H1 (cell line): ENCODE measurements at regions not wholly inside any gene's neighbourhood (a gene's known extent, or its start where the extent isn't known, plus 50 kb on each side); places are given as distances from the start of the nearest gene placed in this dataset.

Source experiments
- POLR2A ChIP-seq, 2 experiments: IDR thresholded peaks; 1 replicate in 1 of 2; 2 replicates in 1 of 2; pipeline ENCODE4 v1.6.1; 2011; ENCODE audit warnings: low read depth in 2 of 2, low read length in 2 of 2, mild to moderate bottlenecking in 2 of 2; ENCODE audit errors: control extremely low read depth in 1 of 2
- SAP30 ChIP-seq: fragments of 300-600 bp; sonication (generic); IDR thresholded peaks from 2 replicates; pipeline ENCODE4 v1.7.1; 2012; ENCODE audit warnings: low read length, moderate library complexity, mild to moderate bottlenecking, inconsistent platforms; ENCODE audit not compliant: insufficient read depth, insufficient replicate concordance
- SP2 ChIP-seq: IDR thresholded peaks from 2 replicates; pipeline ENCODE4 v1.6.1; 2012; ENCODE audit warnings: mild to moderate bottlenecking, low read length, inconsistent platforms

- TF ChIP-seq POLR2A (IDR thresholded peaks at IDR 0.05; ENCODE audit: control extremely low read depth in 1 of 2, low read depth in 2 of 2, low read length in 2 of 2) (no peak), SP2 (no peak), SAP30 (no peak)
- TF ChIP-seq, all 59 proteins: peak for 0
Measured at GRCh38 chr21:38914528-38915293, 109.0 kb downstream of the ETS2 start (continued).
